ENCODE measurements at regions not wholly inside any gene's neighbourhood (a gene's known extent, or its start where the extent isn't known, plus 50 kb on each side); places are given as distances from the start of the nearest gene placed in this dataset.

DNA sequence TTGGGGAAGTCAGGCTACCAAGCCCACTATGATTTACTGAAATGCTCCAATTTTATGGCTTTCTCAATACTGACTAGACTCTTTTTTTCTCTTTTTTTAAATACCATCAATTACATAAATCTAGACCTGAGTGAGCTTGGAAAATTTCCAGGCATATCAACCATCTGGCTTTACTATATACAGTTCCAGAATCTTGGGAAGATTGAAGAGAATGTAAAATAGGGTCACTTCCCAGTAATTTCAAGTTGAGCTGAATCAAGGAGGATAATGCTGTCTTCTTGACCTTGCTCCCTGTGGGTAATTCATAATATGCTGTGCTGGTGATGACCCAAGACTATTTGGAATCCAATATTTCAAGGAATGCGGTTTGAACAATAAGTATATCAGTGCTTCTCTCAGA, 108.1 kb downstream of the MAP3K21 start:
- Histone ChIP-seq H3K9ac (ENCODE audit: low read length) (no peak overlapping the region), H2AFZ (ENCODE audit: low read depth, low read length) (no peak overlapping the region), H3K4me1 (ENCODE audit: low read length) (no peaks in the 10 kb centered on the region), H3K79me2 (ENCODE audit: low read length) (no peaks in the 10 kb centered on the region), H3K4me2 (ENCODE audit: low read length) (no peak overlapping the region), H4K20me1 (ENCODE audit: insufficient read depth, low read length) (no peaks in the 10 kb centered on the region), H3K27ac (ENCODE audit: low read length) (no peak overlapping the region), H3K9me3 (ENCODE audit: insufficient read depth, low read length) (no peaks in the 10 kb centered on the region), H3K27me3 (ENCODE audit: low read depth, low read length) (peaks cover 6% of the 10 kb centered on the region), H3K36me3 (replicated peaks; ENCODE audit: low read depth, low read length) (no peaks in the 10 kb centered on the region), H3K4me3 (ENCODE audit: low read length) (no peak overlapping the region)
- TF ChIP-seq, protein P1, sequence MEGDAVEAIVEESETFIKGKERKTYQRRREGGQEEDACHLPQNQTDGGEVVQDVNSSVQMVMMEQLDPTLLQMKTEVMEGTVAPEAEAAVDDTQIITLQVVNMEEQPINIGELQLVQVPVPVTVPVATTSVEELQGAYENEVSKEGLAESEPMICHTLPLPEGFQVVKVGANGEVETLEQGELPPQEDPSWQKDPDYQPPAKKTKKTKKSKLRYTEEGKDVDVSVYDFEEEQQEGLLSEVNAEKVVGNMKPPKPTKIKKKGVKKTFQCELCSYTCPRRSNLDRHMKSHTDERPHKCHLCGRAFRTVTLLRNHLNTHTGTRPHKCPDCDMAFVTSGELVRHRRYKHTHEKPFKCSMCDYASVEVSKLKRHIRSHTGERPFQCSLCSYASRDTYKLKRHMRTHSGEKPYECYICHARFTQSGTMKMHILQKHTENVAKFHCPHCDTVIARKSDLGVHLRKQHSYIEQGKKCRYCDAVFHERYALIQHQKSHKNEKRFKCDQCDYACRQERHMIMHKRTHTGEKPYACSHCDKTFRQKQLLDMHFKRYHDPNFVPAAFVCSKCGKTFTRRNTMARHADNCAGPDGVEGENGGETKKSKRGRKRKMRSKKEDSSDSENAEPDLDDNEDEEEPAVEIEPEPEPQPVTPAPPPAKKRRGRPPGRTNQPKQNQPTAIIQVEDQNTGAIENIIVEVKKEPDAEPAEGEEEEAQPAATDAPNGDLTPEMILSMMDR (IDR thresholded peaks at IDR 0.05; ENCODE audit: low read depth, low read length), result no peak
- no peak for TF ChIP-seq EZH2phosphoT487 (IDR thresholded peaks at IDR 0.05; ENCODE audit: low read depth)

DNA sequence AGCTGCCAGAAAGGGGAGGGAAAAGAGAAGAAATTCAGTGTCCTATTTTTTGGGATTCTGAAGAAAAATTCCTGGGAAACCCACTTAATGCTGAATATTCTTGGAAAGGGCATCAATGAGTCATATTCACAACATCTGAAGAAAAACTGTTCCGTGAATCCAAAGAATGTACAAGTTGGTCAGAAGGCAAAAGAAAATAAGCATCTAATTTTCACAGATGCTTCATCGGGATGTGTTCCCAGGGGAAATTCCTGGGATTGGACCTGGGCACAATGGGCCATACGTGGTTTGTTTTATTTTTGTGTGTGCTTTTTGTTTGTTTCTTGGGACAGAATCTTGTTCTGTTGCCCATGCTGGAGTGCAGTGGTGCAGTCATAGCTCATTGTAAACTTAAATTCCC, 112.2 kb downstream of the MAP3K21 start:
- H3K9me3 ChIP-seq (ENCODE audit: insufficient read depth, low read length), result no peaks in the 10 kb centered on the region
- H3K27me3 ChIP-seq (ENCODE audit: low read depth, low read length), result peaks cover 6% of the 10 kb centered on the region
- H2AFZ ChIP-seq (ENCODE audit: low read depth, low read length), result no peak overlapping the region
- no peak overlapping the region for H3K4me3 ChIP-seq (ENCODE audit: low read length)
- H3K4me1 ChIP-seq (ENCODE audit: low read length), result 0 out of 2 replicates have a peak, but pooled peaks cover 4% of the 10 kb centered on the region
- H3K4me2 ChIP-seq (ENCODE audit: low read length), result no peak overlapping the region
- no peak overlapping the region for H3K9ac ChIP-seq (ENCODE audit: low read length)
- H3K27ac ChIP-seq (ENCODE audit: low read length), result no peak overlapping the region
- no peak for TF ChIP-seq EZH2phosphoT487 (IDR thresholded peaks at IDR 0.05; ENCODE audit: low read depth)
- TF ChIP-seq, protein P1 (IDR thresholded peaks at IDR 0.05; ENCODE audit: low read depth, low read length), result no peak
- H3K36me3 ChIP-seq (replicated peaks; ENCODE audit: low read depth, low read length), result no peaks in the 10 kb centered on the region
- no peaks in the 10 kb centered on the region for H4K20me1 ChIP-seq (ENCODE audit: insufficient read depth, low read length)
- no peaks in the 10 kb centered on the region for H3K79me2 ChIP-seq (ENCODE audit: low read length)

DNA sequence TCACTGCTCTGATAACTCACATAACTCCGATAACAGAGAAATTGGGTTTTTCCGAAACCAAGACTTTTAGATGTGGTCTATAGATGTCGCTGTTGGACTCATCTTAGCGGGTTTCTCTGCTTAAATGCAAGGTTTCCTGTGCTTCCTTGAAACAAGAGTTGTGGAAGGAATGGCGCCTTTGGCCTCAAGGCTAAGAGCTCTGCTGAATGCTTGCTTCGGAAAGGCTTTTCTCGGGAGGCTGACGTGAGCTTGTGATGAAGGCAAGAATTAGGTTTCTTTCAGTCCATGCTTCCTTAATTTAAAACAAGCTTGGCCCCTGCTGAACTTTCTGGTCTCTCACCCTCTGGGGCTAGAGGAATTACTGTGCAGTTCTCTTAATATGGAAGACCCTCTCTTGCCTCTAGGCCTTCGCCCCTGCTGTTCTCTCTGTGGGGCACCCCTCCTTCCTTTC, 113.5 kb downstream of the MAP3K21 start:
- H3K27me3 ChIP-seq (ENCODE audit: low read depth, low read length), result peaks cover 4% of the 10 kb centered on the region
- H3K36me3 ChIP-seq (replicated peaks; ENCODE audit: low read depth, low read length), result no peaks in the 10 kb centered on the region
- peak overlapping the region; percentile 77 for H2AFZ ChIP-seq (ENCODE audit: low read depth, low read length)
- H3K9ac ChIP-seq (ENCODE audit: low read length), result no peak overlapping the region
- H3K4me3 ChIP-seq (ENCODE audit: low read length), result peak overlapping the region; percentile 51
- 0 out of 2 replicates have a peak, but pooled peaks cover 4% of the 10 kb centered on the region for H3K4me1 ChIP-seq (ENCODE audit: low read length)
- no peaks in the 10 kb centered on the region for H3K9me3 ChIP-seq (ENCODE audit: insufficient read depth, low read length)
- H3K27ac ChIP-seq (ENCODE audit: low read length), result no peak overlapping the region
- H3K4me2 ChIP-seq (ENCODE audit: low read length), result peak overlapping the region; percentile 57
- TF ChIP-seq, protein P1 (IDR thresholded peaks at IDR 0.05; ENCODE audit: low read depth, low read length), result peak; percentile 96
- no peak for TF ChIP-seq EZH2phosphoT487 (IDR thresholded peaks at IDR 0.05; ENCODE audit: low read depth)
- no peaks in the 10 kb centered on the region for H3K79me2 ChIP-seq (ENCODE audit: low read length)
- no peaks in the 10 kb centered on the region for H4K20me1 ChIP-seq (ENCODE audit: insufficient read depth, low read length)

DNA sequence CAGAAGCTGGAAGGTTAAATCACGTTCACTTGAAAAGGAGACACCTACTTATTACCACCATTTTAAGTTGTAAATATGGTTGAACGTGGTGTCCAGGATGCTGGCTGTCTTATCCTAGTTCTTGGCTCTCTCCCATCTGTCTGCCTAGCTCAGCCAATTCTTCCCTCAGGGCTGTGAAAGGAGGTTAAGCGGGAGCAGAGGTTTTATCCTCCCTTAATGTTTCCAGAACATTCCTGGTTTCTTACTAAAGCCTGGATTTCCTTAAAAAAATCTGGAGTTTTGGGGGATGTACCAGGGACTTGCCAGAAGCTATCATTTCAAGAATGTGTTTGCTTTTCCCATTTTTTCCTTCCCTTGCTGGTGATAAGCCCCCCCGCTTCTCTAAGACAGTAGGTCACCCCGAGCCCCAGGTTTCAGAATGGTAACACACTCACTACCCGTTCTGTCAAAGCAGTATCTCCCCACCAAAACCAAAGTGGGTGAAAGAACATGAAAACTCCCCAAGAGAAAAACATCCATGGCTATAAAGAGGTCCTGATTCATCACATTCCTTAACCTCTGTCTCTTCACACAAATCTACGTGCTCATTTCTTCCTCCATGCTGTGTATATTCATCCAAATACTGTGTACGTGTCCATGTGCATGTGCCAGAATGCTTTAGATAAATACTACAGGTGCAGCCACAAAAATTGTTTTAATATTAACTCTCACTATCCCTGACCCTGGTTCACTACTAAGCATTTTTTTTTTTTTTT, 114.7 kb downstream of the MAP3K21 start:
- TF ChIP-seq EZH2phosphoT487 (IDR thresholded peaks at IDR 0.05; ENCODE audit: low read depth), result no peak
- TF ChIP-seq, protein P1 (IDR thresholded peaks at IDR 0.05; ENCODE audit: low read depth, low read length), result no peak
- Histone ChIP-seq H3K79me2 (ENCODE audit: low read length) (no peaks in the 10 kb centered on the region), H4K20me1 (ENCODE audit: insufficient read depth, low read length) (no peaks in the 10 kb centered on the region), H3K4me2 (ENCODE audit: low read length) (no peak overlapping the region), H3K4me1 (ENCODE audit: low read length) (0 out of 2 replicates have a peak, but pooled peaks cover 4% of the 10 kb centered on the region), H3K4me3 (ENCODE audit: low read length) (no peak overlapping the region), H3K9ac (ENCODE audit: low read length) (no peak overlapping the region), H3K27ac (ENCODE audit: low read length) (no peak overlapping the region), H3K27me3 (ENCODE audit: low read depth, low read length) (peaks cover 4% of the 10 kb centered on the region), H2AFZ (ENCODE audit: low read depth, low read length) (no peak overlapping the region), H3K9me3 (ENCODE audit: insufficient read depth, low read length) (no peaks in the 10 kb centered on the region), H3K36me3 (replicated peaks; ENCODE audit: low read depth, low read length) (no peaks in the 10 kb centered on the region)

Measured in OCI-LY3 (cell line).